ENCODE measurements at regions not wholly inside any gene's neighbourhood (a gene's known extent, or its start where the extent isn't known, plus 50 kb on each side); places are given as distances from the start of the nearest gene placed in this dataset.
A peak's percentile ranks its signal among the peaks of the same experiment; 100 is the strongest.

GRCh38 chr7:42858570-42858969 is 53.3 kb downstream of the C7orf25 start:
- Histone ChIP-seq H3K4me1 (ENCODE audit: insufficient read depth, low read length) (no peaks in the 10 kb centered on the region), H3K79me2 (ENCODE audit: insufficient read depth, low read length) (no peaks in the 10 kb centered on the region), H4K20me1 (ENCODE audit: insufficient read depth, low read length) (no peaks in the 10 kb centered on the region), H3K4me2 (ENCODE audit: insufficient read depth, low read length) (no peak overlapping the region), H3K36me3 (ENCODE audit: insufficient read depth, low read length) (no peaks in the 10 kb centered on the region), H3K27ac (ENCODE audit: low read depth, low read length) (no peak overlapping the region), H3K9me3 (ENCODE audit: low read depth, low read length) (no peaks in the 10 kb centered on the region), H2AFZ (ENCODE audit: low read length) (peak overlapping the region; percentile 61), H3K4me3 (ENCODE audit: insufficient read depth, low read length) (no peak overlapping the region), H3K27me3 (ENCODE audit: insufficient read depth, low read length) (no peaks in the 10 kb centered on the region)
- TF ChIP-seq CTCF (IDR thresholded peaks at IDR 0.05; ENCODE audit: extremely low read depth, low read depth, low read length): no peak
- DNase-seq (ENCODE audit: insufficient read length, low spot score, missing footprints): peak; percentile 41

GRCh38 chr7:42856605-42856987 is 55.3 kb downstream of the C7orf25 start:
- H4K20me1 ChIP-seq (ENCODE audit: insufficient read depth, low read length): no peaks in the 10 kb centered on the region
- H2AFZ ChIP-seq (ENCODE audit: low read length): peak overlapping the region; percentile 98
- H3K27ac ChIP-seq (ENCODE audit: low read depth, low read length): no peak overlapping the region
- no peaks in the 10 kb centered on the region for H3K9me3 ChIP-seq (ENCODE audit: low read depth, low read length)
- no peaks in the 10 kb centered on the region for H3K79me2 ChIP-seq (ENCODE audit: insufficient read depth, low read length)
- H3K36me3 ChIP-seq (ENCODE audit: insufficient read depth, low read length): no peaks in the 10 kb centered on the region
- no peak for DNase-seq (ENCODE audit: insufficient read length, low spot score, missing footprints)
- peaks cover 10% of the 10 kb centered on the region for H3K27me3 ChIP-seq (ENCODE audit: insufficient read depth, low read length)
- no peak for TF ChIP-seq CTCF (IDR thresholded peaks at IDR 0.05; ENCODE audit: extremely low read depth, low read depth, low read length)
- H3K4me2 ChIP-seq (ENCODE audit: insufficient read depth, low read length): peak overlapping the region; percentile 89
- no peaks in the 10 kb centered on the region for H3K4me1 ChIP-seq (ENCODE audit: insufficient read depth, low read length)
- H3K4me3 ChIP-seq (ENCODE audit: insufficient read depth, low read length): peak overlapping the region; percentile 78

- Histone ChIP-seq H3K4me3 (ENCODE audit: insufficient read depth, low read length) (no peak overlapping the region), H3K4me1 (ENCODE audit: insufficient read depth, low read length) (no peaks in the 10 kb centered on the region), H3K27ac (ENCODE audit: low read depth, low read length) (no peak overlapping the region), H3K4me2 (ENCODE audit: insufficient read depth, low read length) (no peak overlapping the region), H3K27me3 (ENCODE audit: insufficient read depth, low read length) (peaks cover 23% of the 10 kb centered on the region), H3K9me3 (ENCODE audit: low read depth, low read length) (no peaks in the 10 kb centered on the region), H3K36me3 (ENCODE audit: insufficient read depth, low read length) (no peaks in the 10 kb centered on the region), H2AFZ (ENCODE audit: low read length) (no peak overlapping the region), H4K20me1 (ENCODE audit: insufficient read depth, low read length) (no peaks in the 10 kb centered on the region), H3K79me2 (ENCODE audit: insufficient read depth, low read length) (no peaks in the 10 kb centered on the region)
- peak; percentile 66 for DNase-seq (ENCODE audit: insufficient read length, low spot score, missing footprints)
- no peak for TF ChIP-seq CTCF (IDR thresholded peaks at IDR 0.05; ENCODE audit: extremely low read depth, low read depth, low read length)
These were observed 57.2 kb downstream of the C7orf25 start for GRCh38 chr7:42854571-42855118.

GRCh38 chr7:42852531-42852930 is 59.3 kb downstream of the C7orf25 start:
- Histone ChIP-seq H3K4me1 (ENCODE audit: insufficient read depth, low read length) (no peaks in the 10 kb centered on the region), H3K27ac (ENCODE audit: low read depth, low read length) (no peak overlapping the region), H3K4me2 (ENCODE audit: insufficient read depth, low read length) (no peak overlapping the region), H3K4me3 (ENCODE audit: insufficient read depth, low read length) (no peak overlapping the region), H3K79me2 (ENCODE audit: insufficient read depth, low read length) (no peaks in the 10 kb centered on the region), H2AFZ (ENCODE audit: low read length) (no peak overlapping the region), H3K27me3 (ENCODE audit: insufficient read depth, low read length) (peaks cover 32% of the 10 kb centered on the region), H3K9me3 (ENCODE audit: low read depth, low read length) (no peaks in the 10 kb centered on the region), H4K20me1 (ENCODE audit: insufficient read depth, low read length) (no peaks in the 10 kb centered on the region), H3K36me3 (ENCODE audit: insufficient read depth, low read length) (no peaks in the 10 kb centered on the region)
- no peak for TF ChIP-seq CTCF (IDR thresholded peaks at IDR 0.05; ENCODE audit: extremely low read depth, low read depth, low read length)
- no peak for DNase-seq (ENCODE audit: insufficient read length, low spot score, missing footprints)
